Stimulated activated CD8-positive, alpha-beta memory T cell treated with anti-CD3 and anti-CD28 coated beads, Interleukin-15, amount 100 ng/mL, for 1 hour (primary cell): ENCODE measurements at regions not wholly inside any gene's neighbourhood (a gene's known extent, or its start where the extent isn't known, plus 50 kb on each side); places are given as distances from the start of the nearest gene placed in this dataset.
"Not testable (repeated sequence)": the region's sequence is repeated elsewhere in the genome, so short reads cannot be mapped to it uniquely, and the experiment has no call there.

Source experiments
- DNase-seq: peaks from one replicate; pipeline ENCODE4 v3.0.0-alpha.2; 2020; ENCODE audit warnings: low read depth

DNA sequence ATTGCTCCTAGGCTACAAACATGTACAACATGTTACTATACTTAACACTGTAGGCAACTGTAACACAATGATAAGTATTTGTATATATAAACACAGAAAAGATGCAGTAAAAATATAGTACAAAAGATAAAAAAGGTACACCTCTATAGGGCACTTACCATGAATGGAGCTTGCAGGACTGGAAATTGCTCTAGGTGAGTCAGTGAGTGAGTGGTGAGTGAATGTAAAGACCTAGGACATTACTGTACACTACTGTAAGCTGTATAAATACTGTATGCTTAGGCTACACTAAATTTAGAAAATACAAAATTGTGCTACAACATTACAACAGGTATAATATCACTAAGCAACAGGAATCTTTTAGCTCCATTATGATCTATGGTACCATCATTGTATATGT, 312.0 kb upstream of the PREP start:
- DNase-seq = no peak

GRCh38 chr6:105713474-105714118, 310.7 kb upstream of the PREP start:
- DNase-seq = no peak

DNA sequence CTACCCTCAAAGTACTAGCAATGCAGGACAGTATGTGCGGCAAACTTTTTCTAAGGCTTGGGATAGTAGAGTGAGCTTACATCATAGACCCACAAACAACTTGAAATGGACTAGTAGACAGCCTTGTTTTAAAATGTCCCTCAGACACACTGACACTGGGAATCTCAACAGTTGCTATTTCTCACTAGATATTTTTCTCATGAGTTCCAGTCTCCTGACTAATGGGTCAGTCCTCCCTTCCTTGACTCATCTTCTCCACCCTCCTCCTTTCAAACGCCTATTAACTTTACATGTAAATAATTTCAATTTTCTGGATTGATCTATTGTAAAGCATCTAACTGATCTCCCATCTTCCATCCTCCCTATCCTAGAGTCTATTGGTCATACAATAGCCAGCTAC, 308.3 kb upstream of the PREP start:
- DNase-seq = no peak

- DNase-seq = no peak
These were observed 302.7 kb upstream of the PREP start for GRCh38 chr6:105705608-105706007.

DNA sequence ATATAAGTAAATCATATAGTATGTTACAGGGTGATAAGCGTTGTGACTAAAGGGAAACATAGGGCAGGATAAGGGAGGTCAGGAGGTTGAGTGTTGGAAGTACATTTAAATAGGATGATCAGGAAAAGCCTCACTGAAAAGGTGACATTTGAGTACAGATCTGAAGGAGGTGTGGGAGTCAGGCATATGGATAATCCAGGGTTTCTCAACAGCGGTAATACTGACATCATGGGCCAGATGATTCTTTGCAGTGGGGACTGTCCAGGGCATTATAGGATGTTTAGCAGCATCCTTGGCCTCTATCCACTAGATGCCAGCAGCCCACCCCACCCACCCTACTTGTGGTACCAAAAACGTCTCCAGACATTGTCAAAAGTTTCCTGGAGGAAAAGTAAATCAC, 292.6 kb upstream of the PREP start:
- DNase-seq = no peak

GRCh38 chr6:105692613-105693215, 289.8 kb upstream of the PREP start:
- no peak for DNase-seq

DNA sequence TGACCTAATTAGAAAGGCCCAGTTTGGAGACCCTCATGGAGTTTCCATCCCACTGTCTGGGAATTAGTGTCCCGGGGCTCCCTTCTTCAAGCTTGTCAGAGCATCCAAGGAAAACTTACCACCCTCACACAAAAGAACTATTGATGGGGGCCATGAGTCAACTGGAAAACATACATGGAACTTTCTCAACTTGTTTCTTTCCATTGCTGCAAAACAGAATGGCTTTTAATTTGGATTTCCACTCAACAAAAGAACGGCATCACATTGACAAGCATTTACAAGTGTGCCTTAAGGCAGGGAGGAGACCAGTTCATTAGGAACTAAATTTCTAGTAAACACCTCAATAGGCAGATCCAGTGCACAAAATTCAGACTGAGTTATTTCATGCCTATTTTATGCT, 289.1 kb upstream of the PREP start:
- no peak for DNase-seq

DNA sequence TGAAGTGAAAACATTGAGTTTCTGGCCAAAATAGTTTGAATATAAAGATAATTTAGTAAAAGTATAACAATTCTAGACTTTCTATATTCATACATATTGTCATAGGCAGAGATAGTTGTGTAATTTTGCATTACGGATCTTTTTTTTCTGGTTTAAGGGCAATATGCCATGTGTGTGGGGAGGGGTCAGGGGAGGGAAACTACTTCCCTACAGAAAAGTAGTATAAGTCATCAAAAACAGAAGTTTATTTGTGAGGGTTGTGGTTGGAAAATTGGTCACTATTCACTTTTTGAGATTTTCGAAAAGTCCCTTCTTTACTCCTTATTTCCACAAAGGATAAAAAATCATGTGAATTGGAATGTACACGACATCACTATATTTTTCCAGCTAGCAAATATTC, 288.2 kb upstream of the PREP start:
- DNase-seq = no peak

DNA sequence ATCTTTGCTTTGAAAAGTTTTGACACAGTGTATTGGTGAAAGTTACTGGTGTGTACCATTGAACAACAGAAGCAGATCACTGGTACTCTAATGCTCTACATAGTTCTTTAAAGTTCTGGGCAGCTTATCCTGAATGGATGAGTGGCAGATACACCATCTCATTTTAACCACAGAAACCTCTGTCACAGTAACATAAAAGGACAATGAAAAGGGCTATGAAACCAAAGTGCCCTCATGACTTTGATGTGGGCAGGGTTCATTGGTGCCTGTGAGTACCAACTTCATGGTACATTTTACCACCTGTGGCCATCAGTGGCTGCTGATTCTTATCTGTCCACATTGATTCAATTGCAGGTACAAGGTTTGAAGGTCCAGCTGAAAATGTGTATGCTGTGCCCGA, 285.7 kb upstream of the PREP start:
- no peak for DNase-seq

DNA sequence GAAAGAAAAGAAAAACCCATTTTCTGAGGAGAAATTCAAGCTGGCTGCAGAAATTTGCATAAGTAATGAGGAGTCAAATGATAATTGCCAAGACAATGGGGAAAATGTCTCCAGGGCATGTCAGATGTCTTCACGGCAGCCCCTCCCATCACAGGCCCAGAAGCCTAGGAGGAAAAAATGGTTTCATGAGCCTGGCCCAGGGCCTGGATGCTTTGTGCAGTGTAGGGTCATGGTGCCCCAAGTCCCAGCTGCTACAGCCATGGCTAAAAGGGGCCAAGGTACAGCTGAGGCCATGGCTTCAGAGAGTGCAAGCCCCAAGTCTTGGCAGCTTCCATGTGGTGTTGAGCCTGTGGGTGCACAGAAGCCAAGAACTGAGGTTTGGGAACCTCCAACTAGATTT, 283.9 kb upstream of the PREP start:
- DNase-seq = not testable (repeated sequence)

- DNase-seq = no peak
These were observed 278.2 kb upstream of the PREP start for GRCh38 chr6:105681061-105681460.

DNA sequence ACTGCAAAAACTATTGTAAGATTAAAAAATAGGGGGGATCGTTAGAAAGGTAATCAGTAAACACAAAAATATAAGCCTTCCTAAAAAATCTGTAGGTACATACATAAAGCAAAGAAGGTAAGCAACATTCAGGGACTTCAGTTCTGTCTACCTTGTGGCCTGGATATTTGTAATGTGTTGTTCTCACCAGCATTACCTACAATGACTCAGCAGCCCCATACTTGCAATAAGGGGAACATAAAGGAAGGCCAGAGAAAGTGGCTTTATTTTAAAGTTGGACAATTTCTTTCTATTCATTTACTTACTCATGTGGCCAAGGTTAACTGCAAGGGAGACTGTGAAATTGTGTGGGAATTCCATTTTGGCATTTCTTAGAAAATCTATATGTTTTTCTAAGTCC, 277.2 kb upstream of the PREP start:
- no peak for DNase-seq

- no peak for DNase-seq
These were observed 275.6 kb upstream of the PREP start for GRCh38 chr6:105678516-105678915.

DNA sequence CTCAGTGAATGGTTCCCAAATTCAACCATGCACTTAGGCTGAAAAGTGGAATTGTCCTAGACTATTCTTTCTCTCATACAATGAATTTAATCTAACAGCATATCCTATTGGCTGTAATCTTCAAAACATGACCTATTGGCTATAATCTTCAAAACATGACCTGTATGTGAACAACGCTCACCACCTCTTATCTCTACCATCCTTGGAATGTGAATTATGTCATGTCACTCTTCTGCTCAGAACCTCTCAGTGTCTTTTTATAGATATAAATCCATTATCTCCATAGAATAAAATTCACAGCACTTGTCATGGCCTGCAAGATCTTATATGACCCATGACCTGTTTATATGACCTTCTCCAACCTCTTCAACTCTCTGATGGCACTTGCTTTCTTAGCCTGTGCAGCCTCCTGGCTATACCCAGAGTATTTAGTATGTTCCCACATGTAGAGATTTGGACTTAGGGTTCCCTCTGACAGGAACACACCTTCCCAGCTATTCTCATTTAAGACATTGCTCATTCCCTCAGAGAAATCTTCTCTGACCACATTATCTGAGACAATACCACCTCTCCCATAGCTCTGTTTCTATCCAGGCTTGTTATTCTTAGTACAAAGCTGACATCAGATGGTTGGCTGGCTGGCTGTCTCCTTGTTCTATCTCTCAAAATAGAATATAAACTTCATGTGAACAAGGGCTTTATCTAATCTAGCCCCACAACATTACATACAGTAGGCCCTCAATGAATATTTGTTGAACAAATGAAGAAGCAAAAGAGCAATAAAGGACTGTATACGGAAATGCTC, 275.0 kb upstream of the PREP start:
- DNase-seq = no peak

- no peak for DNase-seq
These were observed 274.0 kb upstream of the PREP start for GRCh38 chr6:105676857-105677256.

GRCh38 chr6:105675715-105676397, 273.0 kb upstream of the PREP start:
- DNase-seq = no peak

GRCh38 chr6:105672856-105673538, 270.1 kb upstream of the PREP start:
- not testable (repeated sequence) for DNase-seq

- DNase-seq = no peak
These were observed 266.4 kb upstream of the PREP start for GRCh38 chr6:105669232-105669631.

DNA sequence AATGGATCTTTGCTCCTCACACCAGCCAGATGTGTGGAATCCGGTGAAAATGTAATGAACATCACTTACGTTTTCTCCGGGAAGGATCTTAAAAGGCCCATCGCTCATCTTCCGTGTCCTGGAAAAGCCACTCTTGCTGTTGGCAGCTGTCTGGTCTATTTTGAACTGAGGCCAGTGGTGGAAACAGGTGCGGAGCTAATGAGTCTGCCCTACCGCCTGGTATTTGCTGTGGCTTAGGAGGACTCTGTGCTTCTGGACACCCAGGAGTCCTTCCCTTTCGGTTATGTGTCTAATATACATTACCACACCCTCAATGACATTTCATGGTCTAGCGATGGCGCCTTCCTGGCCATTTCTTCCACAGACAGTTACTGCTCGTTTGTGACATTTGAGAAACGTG, 264.2 kb upstream of the PREP start:
- DNase-seq = no peak

- DNase-seq = no peak
These were observed 262.0 kb upstream of the PREP start for GRCh38 chr6:105664931-105665330.

DNA sequence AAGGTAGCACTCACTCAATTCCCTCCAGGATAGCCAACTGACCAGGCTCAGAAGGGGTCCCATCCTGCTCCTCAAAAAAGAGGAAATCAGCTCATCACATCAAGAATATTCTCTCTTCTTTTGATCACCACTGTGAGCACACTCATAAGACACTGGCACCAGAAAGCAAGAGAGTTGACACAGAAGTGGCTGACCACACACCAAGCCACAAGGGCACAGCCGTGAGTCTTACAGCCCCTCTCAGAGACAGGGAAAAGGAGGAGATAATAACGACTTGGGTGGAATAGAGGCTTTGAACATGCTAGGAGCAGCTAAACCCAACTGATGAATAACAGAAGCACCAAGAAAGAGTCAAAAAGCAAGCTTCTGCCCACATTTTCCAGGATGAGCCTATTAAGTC, 249.1 kb upstream of the PREP start:
- no peak for DNase-seq

- DNase-seq = no peak
These were observed 247.5 kb upstream of the PREP start for GRCh38 chr6:105650347-105650746.
